ENCODE measurements at regions not wholly inside any gene's neighbourhood (a gene's known extent, or its start where the extent isn't known, plus 50 kb on each side); places are given as distances from the start of the nearest gene placed in this dataset.

DNA sequence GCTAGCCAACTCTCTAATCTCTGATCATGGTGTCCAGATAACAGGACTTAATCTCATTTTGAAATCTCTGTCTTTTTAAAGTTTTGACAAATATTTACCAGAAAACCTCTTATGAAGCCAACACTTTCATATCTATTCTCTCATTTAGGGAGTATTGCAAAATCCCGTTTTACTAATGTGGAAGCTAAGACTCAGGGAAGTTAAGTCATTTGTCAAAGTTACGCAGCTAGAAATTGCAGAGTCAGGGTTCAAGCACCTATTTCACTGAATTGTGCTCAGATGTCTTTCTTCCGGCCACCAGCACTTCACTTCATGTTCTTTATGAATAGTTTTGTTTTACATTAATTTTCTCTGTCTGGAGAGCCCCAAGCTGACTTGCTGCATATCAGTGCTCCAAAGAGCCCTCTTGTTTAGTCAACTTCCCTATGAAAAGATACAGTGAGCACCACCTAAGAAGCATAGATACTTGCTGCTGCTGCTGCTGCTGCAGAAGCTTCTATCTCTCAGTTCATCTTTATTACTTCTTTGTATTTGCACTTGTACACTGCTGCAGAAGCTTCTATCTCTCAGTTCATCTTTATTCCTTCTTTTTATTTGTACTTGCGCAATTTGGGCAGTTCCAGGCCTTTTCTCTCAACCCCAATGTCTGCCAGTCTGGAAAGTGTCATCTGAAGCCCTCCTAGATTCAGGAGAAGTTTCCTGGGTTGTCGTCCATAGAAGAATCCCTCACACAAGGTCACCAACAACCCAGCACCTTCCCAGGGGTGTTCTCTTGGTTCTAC lies 329.7 kb downstream of the MAFB start:
- DNase-seq = no peak

DNA sequence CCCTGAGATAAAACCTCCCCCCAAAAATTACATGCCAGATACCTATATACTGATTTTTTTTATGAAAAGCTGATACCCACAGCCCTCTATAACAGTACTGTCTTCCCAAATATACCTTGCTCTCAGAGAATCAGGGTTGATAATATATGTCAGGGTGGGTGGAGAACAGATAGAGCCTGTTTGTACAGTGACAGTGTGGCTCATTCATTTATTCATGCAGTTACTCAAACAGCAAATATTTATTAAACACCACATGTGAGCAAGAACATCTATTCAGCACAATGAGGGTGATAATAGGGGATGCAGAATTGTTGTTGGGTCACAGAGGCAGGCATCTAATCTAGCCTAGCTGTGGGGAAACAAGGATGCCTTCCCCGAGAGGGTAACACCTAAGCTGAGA lies 334.2 kb downstream of the MAFB start:
- DNase-seq = no peak

GRCh38 chr20:40343390-40343789 lies 345.6 kb downstream of the MAFB start:
- no peak for DNase-seq

DNA sequence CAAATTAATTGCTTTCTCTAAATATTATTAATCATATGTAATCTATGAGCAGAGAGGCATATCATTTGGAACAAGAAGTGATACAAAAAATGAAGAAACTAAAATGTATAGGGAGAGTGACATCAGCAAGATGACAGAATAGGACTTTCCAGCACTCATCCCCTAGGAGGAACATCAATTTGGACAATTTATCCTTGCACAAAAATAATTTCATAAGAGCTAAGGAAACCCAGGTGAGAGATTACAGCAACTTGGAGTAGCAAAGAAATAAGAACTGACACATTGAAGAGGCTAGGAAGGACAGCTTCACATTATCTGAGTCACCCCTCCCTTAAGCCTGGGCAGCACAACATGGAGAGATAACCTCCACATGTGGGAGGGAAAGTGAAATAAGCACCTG lies 347.5 kb downstream of the MAFB start:
- no peak for DNase-seq

DNA sequence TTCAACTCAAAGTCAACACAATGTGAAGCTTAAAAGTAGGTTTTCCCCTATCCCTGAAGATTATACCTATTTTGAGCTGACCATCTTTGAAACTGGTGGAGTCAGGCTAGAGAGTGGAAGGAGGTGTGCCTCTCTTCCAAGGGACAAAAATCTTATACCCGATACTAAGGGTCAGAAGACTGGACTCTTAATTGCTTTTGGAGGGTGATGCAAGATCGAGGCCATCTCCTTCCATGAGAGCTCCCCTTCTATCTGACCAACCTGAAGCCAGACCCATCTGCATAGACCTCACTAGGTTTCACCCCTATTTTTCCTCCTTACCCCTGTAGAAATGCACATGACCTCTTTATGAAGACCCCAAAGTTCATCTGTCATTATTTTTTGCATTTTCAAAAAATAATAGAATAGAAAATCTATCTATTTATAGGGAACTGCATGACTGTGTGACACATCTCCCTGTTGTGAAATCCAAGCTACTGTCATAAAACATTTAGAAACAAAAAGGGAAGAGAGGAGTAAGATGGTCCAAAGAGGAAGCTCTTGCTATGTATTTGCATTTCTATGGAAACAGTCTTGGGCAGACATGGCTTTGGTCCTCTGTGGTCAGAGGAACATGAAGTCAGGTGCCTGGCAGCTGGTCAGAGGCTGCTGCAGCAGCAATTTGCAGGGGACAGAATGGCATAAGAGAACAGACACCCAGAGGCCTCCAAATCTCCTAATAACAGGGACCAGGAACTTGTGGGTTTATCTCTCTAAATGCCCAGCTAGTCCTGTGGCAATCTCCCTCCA lies 349.2 kb downstream of the MAFB start:
- DNase-seq = no peak

GRCh38 chr20:40336533-40336932 lies 352.5 kb downstream of the MAFB start:
- no peak for DNase-seq

GRCh38 chr20:40335901-40336351 lies 353.1 kb downstream of the MAFB start:
- DNase-seq = no peak

GRCh38 chr20:40335437-40335836 lies 353.6 kb downstream of the MAFB start:
- DNase-seq = no peak

DNA sequence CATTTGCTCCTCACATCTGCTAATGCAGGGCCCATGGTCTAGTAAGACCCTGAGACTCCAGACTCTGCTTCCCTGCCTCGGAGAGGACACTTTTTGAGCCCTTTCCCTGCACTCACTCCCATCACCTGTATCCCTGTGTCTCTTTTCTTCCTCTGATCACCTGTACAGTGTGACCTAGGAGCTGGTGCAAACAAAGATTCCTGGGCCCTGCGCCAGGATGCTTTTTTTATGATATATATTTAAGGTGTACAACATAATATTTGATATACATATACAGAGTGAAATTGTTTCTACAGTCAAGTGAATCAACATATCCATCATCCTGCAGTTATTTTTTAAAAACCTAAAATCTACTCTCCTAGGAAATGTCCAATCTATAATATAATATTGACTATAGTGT lies 355.4 kb downstream of the MAFB start:
- DNase-seq = no peak

DNA sequence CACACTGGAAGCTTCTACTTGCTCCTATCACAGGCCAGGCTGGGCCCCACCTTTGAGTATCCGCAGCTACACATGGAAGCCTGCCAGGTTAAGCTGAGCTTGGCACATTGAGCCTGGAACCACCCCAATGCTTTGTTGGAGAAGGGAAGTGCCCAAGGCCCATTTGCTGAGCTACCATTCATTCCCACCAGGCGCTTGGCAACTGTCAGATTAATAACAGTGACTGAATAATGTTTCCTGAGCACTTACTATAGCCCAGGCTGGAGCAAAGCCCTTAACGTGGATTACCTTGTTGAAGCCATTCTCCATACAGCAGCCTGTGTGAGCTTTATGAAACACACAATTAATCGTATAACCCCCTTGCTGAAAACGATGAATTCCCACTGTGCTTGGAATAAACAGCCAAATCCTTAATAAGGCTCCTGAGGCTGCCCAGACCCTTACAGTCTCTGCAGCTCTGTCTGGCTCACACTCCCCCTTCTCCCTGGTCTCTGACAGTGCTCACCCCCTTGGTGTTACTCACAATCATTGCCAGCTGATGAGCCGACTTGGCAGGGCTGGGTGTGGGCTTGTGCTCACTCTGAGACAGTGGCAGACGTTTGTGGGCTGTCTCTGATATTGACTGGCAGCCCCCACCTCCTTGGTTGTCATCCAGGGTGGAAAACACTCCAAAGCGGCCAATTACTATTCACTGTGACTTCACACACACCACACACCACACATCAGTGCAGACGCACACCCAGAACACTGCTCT lies 357.1 kb downstream of the MAFB start:
- DNase-seq = no peak

DNA sequence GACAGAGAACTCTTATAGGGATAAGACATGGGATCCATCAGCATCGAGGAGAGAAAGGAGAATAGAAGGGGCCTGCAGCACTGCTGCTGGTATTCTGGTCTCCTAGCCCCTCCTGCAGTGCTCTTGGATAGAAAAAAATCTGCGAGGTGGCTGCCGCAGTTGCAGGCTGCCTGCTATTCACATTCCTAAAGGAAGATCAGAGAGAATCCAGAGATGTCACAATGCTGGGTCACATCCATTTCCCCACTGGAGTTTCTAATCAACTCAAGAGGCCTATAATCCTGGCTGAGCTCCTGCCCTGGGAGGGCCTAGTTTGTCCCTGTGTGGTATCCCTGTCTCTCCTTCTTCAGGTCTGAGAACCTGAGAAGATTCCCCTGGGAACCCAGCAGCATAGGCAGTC lies 357.8 kb downstream of the MAFB start:
- DNase-seq = no peak

DNA sequence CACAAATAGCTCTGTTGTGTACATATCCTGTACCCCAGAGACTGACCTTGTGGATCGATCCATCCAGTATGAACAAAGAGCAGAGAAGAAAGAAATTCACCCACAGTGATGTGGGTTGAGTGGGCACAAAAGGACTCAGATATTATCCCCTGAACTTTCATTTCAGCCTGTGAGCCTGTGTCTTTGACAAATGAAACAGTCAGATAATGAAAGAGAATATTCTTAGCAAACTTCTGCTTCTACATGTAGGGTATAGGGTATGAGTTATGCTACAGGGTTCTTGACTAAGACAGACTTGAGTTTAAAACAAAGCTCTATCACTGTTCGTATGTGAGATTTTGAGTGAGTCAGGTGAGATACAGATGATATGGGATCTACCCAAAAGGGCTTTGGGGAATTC lies 359.7 kb downstream of the MAFB start:
- no peak for DNase-seq

DNA sequence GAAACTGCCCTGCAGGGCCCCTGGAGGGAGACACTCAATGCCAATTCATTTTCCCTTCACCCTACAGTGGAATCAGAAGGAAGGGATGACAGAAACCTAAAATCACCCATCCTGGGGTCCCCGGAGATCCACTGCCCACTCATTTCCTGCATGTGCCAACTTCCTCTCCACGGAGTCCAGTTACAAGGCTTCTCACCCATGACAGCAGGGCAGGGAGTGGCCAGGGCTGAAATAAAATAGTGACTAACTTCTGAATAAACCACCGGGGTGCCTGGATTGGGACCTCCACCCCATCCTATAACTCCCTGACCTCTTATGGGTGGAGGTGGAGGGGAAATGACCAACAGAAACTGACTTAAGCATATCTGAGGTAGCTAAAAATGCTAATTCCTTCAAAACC lies 362.3 kb downstream of the MAFB start:
- no peak for DNase-seq

GRCh38 chr20:40325006-40325568 lies 363.9 kb downstream of the MAFB start:
- DNase-seq = no peak

DNA sequence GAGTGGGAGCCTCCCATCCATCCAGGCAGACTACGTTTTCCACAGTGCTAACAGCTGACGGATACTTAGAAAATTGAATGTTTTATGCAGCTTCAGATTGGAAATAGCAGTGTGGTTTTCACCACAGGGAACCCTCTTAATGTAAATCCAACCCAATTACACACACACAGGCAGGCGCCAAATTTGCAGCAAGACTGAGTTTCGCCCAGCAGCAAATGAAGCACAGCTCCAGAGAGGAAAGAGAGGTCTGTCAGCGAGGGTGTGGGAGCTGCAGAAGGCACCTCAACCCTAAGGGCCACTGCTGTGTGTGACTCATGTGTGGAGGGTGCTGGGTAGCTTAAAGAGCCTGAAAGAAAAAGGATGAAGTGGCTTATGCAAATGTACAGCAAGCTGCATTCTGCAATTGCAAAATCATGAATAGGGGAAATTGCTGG lies 365.7 kb downstream of the MAFB start:
- no peak for DNase-seq

DNA sequence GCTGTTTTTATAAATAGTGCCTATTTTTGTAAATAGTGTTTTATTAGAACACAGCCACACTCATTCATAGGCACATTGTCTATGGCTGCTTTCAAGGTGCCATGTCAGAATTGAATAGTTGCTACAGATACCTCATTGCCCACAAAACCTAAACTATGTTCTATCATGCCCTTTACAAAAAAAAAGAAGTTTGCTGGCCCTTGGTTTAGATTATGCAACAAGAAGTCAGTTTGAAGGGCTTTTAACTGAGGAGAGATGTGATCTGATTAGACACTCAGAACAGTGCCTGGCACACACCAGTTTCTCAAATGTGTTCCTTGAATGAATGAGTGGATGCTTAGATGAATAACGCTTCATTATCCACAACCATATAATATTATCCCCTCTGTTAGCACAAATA lies 366.1 kb downstream of the MAFB start:
- DNase-seq = no peak

GRCh38 chr20:40320517-40321011 lies 368.5 kb downstream of the MAFB start:
- no peak for DNase-seq

GRCh38 chr20:40319741-40320516 lies 369.1 kb downstream of the MAFB start:
- DNase-seq = no peak

DNA sequence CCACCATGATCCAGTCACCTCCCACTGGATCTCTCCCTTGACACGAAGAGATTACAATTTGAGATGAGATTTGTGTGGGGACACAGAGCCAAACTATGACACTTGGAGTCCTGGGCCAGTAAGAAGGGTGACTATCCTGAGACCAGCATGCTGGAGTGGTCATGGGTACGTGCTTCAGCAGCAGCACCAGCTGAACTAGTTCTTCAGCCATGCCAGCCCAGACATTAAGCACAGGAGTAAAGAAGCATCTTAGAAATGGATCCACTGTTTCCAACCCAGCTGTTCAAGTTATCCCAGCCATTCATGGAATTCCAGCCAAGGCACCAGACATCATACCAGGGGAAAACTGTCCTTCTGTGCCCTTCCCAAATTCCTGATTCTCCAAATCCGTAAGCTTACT lies 370.0 kb downstream of the MAFB start:
- DNase-seq = no peak

DNA sequence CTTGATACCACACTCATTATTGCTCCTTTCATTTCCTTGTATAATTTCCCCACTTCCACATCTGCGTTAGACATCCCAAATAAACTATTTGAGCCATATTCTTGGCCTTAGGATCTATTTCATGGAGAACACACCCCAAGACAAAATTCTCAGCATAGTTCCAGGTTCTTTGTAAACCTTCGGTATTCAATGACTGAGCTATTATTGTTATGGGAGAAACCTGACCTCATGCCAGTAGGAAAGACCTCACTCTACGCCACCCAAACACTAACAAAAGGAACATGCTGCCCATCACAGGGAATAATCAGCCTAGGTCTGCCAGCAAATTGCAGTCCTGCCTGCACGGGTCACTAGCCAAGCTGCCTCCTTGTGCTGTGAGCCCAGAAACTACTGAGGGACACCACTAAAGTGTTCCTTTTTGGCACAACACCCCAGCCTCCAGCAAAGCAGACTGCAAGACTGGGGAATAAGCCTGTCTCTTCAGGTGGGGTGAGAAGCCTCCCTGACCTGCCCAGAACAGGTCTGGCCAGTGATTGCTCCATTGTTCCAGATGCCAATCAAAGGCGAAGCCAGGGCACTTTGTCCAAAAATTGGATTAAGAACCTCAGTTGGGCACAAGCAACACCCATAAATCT lies 371.8 kb downstream of the MAFB start:
- DNase-seq = no peak

DNA sequence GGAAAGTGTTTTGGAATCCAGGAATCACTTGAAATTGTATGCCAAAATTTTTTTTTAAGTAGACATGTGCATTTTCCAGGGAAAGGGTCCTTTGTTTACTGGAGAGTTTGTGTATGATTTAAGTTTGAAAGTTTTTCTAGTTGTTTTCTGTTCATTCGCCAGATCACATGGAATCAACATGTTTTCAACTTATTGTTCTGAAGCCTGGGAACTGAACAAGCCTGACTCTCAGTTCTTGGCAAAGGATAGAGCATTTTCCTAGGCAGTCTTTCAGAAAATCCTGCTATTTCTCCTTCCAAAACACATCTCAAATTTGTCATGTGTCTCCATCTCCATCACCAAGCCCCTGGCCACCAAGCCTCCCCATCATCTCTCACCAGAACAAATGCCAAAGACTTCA lies 374.8 kb downstream of the MAFB start:
- DNase-seq = no peak

GRCh38 chr20:40313730-40314129 lies 375.3 kb downstream of the MAFB start:
- no peak for DNase-seq

Measured in activated CD4-positive, alpha-beta T cell treated with anti-CD3 and anti-CD28 coated beads, Interleukin-2, amount 50 U/mL, for 4 hours (primary cell).